ENCODE measurements at regions not wholly inside any gene's neighbourhood (a gene's known extent, or its start where the extent isn't known, plus 50 kb on each side); places are given as distances from the start of the nearest gene placed in this dataset.

DNA sequence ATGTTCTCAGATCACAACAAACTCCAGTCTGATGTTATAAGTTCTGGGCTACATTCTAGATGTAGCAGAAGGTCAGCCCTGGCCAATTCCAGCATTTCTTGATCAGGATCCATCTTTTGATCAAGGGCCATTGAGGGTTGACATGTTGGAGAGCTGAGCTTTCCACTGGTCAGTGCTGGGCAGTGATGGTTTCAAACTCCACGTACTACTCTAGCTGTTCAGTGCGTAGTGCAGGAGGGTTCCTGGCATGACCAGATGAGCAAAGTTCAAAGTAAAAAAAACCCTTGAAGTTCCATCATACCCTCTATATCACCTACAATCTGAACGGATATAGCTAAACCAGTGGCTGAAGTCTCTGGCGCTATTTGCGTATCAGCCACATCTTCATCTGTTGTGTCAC, 210.4 kb upstream of the OSR1 start:
- H3K4me1 Mint-ChIP-seq, result no peaks in the 10 kb centered on the region
- DNase-seq (no peak), ATAC-seq (ENCODE audit: low read depth) (no peak)
- peaks cover 3% of the 10 kb centered on the region for H3K27me3 Mint-ChIP-seq
- POLR2A ChIA-PET, result no interaction called here
- H3K36me3 Mint-ChIP-seq, result no peaks in the 10 kb centered on the region
- H3K4me3 Mint-ChIP-seq, result no peak overlapping the region
- no peak overlapping the region for H3K27ac Mint-ChIP-seq
- H3K9me3 Mint-ChIP-seq, result no peaks in the 10 kb centered on the region

DNA sequence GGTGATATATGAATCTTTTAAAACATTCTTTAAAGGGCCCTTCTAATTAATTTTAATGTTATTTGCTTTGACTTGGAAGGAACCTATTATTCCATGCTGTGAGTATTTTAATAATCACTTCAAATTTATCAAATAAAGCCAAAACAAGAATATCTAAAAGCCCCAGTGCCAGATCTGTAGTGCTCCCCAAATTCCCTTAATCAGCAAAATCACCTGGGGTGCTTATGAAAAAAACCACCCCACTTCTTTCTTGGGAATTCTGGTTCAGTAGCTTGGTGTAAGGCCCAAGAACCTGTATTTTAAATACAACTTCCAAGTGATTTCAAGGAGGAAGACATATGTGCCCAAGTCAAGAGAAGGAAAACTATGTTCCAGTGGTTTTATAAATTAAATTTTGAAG, 202.4 kb upstream of the OSR1 start:
- Mint-ChIP-seq H3K27ac (no peak overlapping the region), H3K9me3 (no peaks in the 10 kb centered on the region), H3K4me1 (peaks cover 4% of the 10 kb centered on the region), H3K4me3 (no peak overlapping the region), H3K27me3 (peaks cover 15% of the 10 kb centered on the region), H3K36me3 (no peaks in the 10 kb centered on the region)
- DNase-seq (no peak), ATAC-seq (ENCODE audit: low read depth) (no peak)
- POLR2A ChIA-PET, result no interaction called here

DNA sequence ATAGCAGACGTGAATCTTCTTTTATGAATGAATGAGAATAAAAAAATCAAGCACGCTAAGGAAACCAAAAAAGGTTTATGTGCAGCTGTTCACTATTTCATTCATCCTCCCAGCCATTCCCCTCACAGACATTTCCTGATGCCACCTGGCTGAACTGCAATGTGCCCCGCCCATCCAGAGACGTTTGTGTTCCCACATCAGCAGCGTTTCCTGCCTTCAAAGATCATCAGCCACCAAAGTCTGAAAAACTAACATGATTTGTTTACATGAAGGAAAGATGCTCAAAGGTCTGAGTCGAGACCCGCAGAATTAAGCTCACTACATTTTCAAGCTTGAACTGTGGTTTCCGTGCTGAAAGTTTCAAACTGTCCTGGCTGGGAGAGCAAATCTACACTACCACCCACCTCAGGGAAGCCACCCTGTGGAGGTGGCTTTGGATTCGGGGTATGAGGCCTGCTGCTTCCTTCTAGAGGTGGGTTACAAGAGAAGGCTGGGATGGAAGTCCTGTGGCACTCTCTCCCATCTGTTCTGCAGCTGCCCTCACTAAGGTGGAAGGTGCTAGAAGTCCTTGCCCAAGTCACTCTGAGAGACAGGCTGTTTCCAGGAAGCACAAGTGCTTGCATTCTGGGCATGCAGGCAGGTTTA, 201.3 kb upstream of the OSR1 start:
- Mint-ChIP-seq H3K4me1 (peaks cover 4% of the 10 kb centered on the region), H3K36me3 (no peaks in the 10 kb centered on the region), H3K27me3 (peaks cover 15% of the 10 kb centered on the region), H3K4me3 (no peak overlapping the region), H3K9me3 (no peaks in the 10 kb centered on the region), H3K27ac (no peak overlapping the region)
- peak; percentile 39 for ATAC-seq (ENCODE audit: low read depth)
- POLR2A ChIA-PET, result no interaction called here
- DNase-seq, result no peak

DNA sequence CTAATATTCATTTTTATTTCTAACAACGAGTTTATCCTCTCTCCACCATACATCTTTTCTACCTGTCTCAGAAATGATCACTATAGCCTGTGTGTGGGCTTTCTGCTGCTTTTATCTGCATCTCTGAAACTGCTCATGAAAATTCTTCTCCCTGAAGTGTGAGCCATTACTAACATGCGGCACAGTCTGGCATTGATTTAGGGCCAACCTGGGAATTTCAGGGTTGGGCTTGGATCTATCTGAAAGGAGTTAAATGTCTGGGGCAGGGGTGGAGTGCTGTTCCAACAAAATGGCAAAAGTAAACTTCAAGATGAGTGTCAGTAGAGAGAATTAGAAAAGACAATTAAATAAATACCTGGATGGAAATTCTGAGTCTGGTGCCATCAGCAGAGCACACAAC, 198.2 kb upstream of the OSR1 start:
- Mint-ChIP-seq H3K36me3 (no peaks in the 10 kb centered on the region), H3K9me3 (no peaks in the 10 kb centered on the region), H3K27me3 (peaks cover 20% of the 10 kb centered on the region), H3K4me3 (no peak overlapping the region), H3K4me1 (peaks cover 4% of the 10 kb centered on the region), H3K27ac (no peak overlapping the region)
- no peak for ATAC-seq (ENCODE audit: low read depth)
- POLR2A ChIA-PET, result no interaction called here
- no peak for DNase-seq

DNA sequence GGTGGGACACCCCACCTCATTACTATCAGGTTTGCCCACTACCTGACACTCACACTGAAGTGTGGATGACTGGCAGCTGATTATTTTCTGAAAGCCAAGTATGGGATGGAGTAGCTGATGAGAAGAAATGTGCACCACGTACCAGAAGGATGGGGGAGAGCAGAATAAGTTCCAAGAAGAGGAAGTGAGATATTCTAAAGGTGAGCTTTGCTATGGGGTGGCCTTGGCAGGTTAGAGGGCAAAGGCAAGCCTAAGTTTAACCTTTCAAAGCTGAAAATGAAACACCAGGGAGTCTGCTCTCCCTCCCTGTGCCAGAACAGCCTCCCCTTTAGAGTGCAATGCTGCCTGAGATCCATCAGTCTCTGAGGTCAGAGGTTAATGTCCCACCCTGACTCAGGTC, 196.1 kb upstream of the OSR1 start:
- H3K4me1 Mint-ChIP-seq, result no peaks in the 10 kb centered on the region
- no peak overlapping the region for H3K27ac Mint-ChIP-seq
- POLR2A ChIA-PET, result no interaction called here
- H3K9me3 Mint-ChIP-seq, result no peaks in the 10 kb centered on the region
- DNase-seq (no peak), ATAC-seq (ENCODE audit: low read depth) (no peak)
- H3K4me3 Mint-ChIP-seq, result no peak overlapping the region
- H3K36me3 Mint-ChIP-seq, result no peaks in the 10 kb centered on the region
- H3K27me3 Mint-ChIP-seq, result peaks cover 13% of the 10 kb centered on the region

DNA sequence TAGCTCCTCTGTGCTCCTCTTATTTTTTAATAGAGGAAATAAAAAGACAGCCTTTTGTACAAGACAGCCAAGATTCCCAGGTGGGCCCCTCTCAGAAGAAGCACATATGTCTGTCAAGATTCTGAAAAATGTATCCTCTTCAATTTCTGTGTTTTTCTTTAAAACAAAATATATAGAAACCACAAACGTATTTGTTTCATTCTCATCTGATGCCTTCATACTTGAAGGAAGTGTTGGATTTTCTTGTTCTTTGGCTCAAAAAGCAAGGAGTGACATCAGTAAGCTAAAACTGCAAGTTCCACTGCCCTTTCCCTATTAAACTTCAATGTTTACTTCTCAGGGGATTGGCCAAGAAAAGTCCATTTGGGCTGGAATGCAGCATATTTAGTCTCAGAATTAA, 193.8 kb upstream of the OSR1 start:
- Mint-ChIP-seq H3K4me3 (no peak overlapping the region), H3K9me3 (no peaks in the 10 kb centered on the region), H3K27me3 (peaks cover 14% of the 10 kb centered on the region), H3K4me1 (no peaks in the 10 kb centered on the region), H3K27ac (no peak overlapping the region), H3K36me3 (no peaks in the 10 kb centered on the region)
- ATAC-seq (ENCODE audit: low read depth), result no peak
- no peak for DNase-seq
- POLR2A ChIA-PET, result no interaction called here

DNA sequence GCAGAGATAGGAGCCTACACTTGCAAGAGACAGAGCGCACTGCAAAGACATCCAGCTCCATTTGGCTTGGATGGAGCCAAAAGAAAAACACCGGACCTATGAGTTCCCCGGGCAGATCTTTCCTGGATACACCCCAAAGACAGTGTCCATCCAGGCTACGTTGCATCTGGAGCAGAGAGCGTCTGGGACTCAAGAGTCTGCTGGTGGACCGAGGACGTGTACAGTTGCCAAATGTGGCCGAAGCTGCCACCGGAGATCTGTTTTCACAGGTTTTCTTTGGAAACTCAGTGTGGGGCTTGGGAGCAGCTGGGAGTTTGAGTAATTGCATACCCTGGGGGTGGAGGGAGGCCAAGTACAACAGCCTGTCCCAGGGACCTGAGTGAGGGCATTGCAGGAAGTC, 192.3 kb upstream of the OSR1 start:
- Mint-ChIP-seq H3K4me1 (no peaks in the 10 kb centered on the region), H3K9me3 (no peaks in the 10 kb centered on the region), H3K27ac (no peak overlapping the region), H3K4me3 (no peak overlapping the region), H3K36me3 (no peaks in the 10 kb centered on the region), H3K27me3 (peaks cover 12% of the 10 kb centered on the region)
- no peak for ATAC-seq (ENCODE audit: low read depth)
- POLR2A ChIA-PET, result no interaction called here
- no peak for DNase-seq

DNA sequence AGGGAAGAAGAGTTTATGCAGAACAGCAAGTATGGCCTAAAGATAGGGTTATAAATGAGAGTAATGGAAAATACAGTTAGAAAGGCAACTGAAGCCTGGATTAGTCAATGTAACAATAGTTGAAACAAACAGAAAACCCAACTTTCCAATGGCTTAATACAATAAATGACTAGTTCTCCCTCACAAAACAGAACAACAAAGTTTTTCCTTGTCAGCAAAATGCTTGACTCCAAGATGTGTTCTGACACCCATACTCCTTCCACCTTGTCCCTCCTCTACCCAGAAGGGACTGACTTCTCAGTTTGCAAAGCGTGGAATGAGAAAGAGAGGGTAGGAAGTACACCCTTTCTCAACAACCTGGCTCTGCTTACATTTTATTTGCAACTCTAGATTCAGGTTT, 191.4 kb upstream of the OSR1 start:
- H3K36me3 Mint-ChIP-seq, result no peaks in the 10 kb centered on the region
- no peak overlapping the region for H3K27ac Mint-ChIP-seq
- ATAC-seq (ENCODE audit: low read depth) (no peak), DNase-seq (no peak)
- no peaks in the 10 kb centered on the region for H3K9me3 Mint-ChIP-seq
- POLR2A ChIA-PET, result no interaction called here
- no peak overlapping the region for H3K4me3 Mint-ChIP-seq
- no peaks in the 10 kb centered on the region for H3K4me1 Mint-ChIP-seq
- peaks cover 12% of the 10 kb centered on the region for H3K27me3 Mint-ChIP-seq

DNA sequence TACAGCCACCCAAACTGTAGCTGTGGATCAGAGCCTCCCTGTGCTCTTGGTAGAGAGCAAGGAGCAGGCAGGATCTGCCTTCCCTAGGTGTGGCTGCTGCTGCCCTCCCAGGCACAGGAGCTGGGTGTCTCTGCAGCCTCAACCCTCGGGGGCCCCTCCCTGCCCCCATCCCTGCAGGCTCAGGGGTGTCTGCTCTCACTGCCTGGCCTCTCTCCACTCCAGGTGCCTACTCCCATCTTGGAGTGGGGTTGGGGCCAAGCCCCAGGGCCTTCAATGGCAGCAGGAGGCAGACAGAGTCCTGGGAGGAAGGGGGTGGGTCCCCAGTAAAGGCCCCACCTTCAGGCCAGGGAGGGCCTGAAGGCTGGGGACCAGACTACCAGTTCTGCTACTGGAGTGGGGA, 189.7 kb upstream of the OSR1 start:
- H3K36me3 Mint-ChIP-seq, result no peaks in the 10 kb centered on the region
- DNase-seq (no peak), ATAC-seq (ENCODE audit: low read depth) (no peak)
- POLR2A ChIA-PET, result no interaction called here
- no peak overlapping the region for H3K4me3 Mint-ChIP-seq
- no peak overlapping the region for H3K27ac Mint-ChIP-seq
- no peaks in the 10 kb centered on the region for H3K4me1 Mint-ChIP-seq
- H3K27me3 Mint-ChIP-seq, result peaks cover 8% of the 10 kb centered on the region
- H3K9me3 Mint-ChIP-seq, result no peaks in the 10 kb centered on the region

DNA sequence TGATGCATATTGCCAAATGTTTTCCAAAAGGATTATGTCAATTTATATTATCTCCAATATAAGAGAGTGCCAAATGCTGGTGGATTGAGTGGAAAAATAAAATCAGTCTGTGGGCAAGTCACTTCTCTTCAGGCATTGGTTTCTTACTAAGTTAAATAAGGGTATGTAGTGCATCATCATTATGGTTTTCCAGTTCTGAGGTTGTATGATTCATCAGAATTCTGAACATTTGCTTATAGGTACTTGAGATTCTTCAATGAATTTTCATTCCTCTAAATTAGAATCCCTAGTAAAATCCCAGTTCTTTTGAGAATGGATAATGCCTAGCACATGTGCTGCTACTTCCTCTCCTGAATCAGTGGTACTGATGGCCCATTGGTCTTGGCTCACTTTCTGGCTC, 188.9 kb upstream of the OSR1 start:
- Mint-ChIP-seq H3K36me3 (no peaks in the 10 kb centered on the region), H3K4me1 (no peaks in the 10 kb centered on the region), H3K9me3 (no peaks in the 10 kb centered on the region), H3K27ac (no peak overlapping the region), H3K27me3 (peaks cover 8% of the 10 kb centered on the region), H3K4me3 (no peak overlapping the region)
- DNase-seq, result no peak
- no peak for ATAC-seq (ENCODE audit: low read depth)
- POLR2A ChIA-PET, result no interaction called here

DNA sequence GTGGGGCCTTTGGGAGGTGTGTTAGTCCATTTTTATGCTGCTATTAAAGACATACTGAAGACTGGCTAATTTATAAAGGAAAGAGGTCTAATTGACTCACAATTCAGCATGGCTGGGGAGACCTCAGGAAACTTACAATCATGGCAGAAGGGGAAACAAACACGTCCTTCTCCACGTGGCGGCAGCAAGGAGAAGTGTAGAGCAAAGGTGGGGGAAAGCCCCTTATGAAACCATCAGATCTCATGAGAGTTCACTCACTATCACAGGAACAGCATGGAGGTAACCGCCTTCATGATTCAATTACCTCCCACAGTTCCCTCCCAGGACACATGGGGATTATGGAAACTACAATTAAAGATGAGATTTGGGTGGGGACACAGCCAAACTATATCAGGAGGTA, 187.1 kb upstream of the OSR1 start:
- H3K4me3 Mint-ChIP-seq, result no peak overlapping the region
- H3K9me3 Mint-ChIP-seq, result no peaks in the 10 kb centered on the region
- no peaks in the 10 kb centered on the region for H3K4me1 Mint-ChIP-seq
- no peaks in the 10 kb centered on the region for H3K36me3 Mint-ChIP-seq
- POLR2A ChIA-PET, result no interaction called here
- no peak overlapping the region for H3K27ac Mint-ChIP-seq
- DNase-seq (no peak), ATAC-seq (ENCODE audit: low read depth) (no peak)
- H3K27me3 Mint-ChIP-seq, result peaks cover 4% of the 10 kb centered on the region

DNA sequence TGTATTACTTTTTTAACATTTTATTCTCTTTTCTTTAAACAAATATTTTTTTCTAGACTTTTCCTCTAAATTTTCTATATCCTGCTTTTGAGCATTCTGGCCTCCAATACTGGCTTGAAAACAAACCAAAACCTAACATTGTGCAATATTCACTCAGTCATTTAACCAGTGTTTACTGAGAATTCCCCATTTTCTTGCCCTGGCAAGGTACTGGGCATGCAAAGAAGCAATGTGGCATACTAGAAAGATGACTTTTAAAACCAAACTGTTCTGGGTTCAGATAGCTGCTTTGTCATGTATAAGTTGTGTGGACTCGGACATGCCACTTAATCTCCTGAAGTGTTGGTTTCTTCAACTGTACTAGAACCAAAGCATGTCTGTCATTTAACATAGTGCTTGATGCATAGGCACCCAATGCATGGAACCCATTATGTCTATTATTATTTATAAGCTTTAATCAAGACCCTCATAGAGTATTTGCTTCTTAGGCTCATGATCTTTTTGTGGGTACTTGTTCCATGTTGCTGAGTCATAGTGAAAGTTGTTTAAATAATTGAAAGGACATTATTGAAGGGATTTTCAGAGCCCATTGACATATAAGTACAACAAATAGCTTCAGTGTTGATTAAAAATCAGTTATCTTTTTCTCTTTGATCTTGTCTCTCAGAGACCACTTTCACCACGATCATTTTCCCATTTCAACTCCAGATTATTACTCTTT, 185.4 kb upstream of the OSR1 start:
- H3K4me1 Mint-ChIP-seq, result no peaks in the 10 kb centered on the region
- no peaks in the 10 kb centered on the region for H3K36me3 Mint-ChIP-seq
- ATAC-seq (ENCODE audit: low read depth) (no peak), DNase-seq (no peak)
- H3K27ac Mint-ChIP-seq, result no peak overlapping the region
- H3K27me3 Mint-ChIP-seq, result peaks cover under 1% of the 10 kb centered on the region
- H3K9me3 Mint-ChIP-seq, result no peaks in the 10 kb centered on the region
- H3K4me3 Mint-ChIP-seq, result no peak overlapping the region
- POLR2A ChIA-PET, result no interaction called here

DNA sequence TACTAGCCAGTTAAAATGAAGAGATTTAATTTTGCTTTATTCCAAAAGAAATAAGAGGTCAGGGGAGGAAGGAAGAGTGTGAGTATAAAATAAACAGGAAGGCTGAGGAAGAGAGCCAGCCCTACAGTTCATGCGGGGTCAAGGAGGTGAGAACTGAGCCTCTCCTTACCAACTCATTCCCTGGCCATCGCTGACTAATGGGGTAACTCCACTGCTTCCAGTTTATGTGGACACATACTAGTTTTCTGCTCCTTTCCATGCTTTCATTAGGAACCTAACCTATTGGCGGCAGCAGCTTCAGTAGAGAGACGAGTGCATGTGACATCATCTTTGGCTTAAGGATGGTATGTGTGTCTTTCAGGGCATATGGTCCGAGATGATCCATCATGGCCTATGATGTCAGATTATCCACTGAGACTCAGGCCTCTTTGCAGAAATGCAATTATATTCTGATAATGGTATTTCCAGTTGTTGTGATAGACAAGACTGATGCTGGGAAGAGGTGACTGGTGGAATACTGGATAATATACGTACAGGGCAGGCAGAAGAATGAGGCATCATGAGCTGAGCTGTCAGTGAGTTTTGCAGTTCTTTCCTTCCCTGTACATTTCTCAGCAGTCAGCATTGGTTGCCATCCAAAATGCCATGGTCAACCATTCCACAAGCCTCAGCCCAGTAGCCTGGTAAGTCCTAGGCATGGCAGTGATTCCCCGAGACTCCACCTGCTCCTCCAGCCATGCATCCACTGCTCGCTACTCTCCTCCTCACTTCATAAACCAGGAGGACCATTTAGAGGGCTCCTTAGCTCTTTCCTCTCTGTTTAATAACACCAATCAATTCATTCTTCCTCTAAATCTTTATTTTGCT, 184.6 kb upstream of the OSR1 start:
- Mint-ChIP-seq H3K9me3 (no peaks in the 10 kb centered on the region), H3K4me3 (no peak overlapping the region), H3K27me3 (no peaks in the 10 kb centered on the region), H3K36me3 (no peaks in the 10 kb centered on the region), H3K27ac (no peak overlapping the region), H3K4me1 (no peaks in the 10 kb centered on the region)
- POLR2A ChIA-PET, result no interaction called here
- DNase-seq (no peak), ATAC-seq (ENCODE audit: low read depth) (no peak)

DNA sequence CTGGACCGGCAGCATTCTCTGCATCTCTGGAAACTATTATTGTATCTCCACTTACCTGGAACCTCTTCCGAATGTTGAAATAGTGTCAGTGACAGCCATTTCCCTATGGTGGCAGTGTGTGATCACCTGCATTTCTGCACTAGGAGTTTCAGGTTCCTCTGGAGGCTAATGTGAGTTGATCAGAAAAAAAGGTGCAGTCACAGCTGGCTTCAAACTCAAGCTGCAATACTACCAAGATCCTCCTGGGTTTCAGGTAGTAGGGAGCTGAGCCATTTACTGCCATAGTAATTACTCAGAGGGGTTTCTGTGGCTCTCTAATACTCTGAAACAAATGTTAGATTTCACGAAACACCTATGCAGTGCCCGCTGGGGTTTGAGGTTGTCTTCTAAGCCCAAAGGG, 183.5 kb upstream of the OSR1 start:
- no peaks in the 10 kb centered on the region for H3K36me3 Mint-ChIP-seq

More for the DNA sequence above, 183.5 kb upstream of the OSR1 start:
- no peak overlapping the region for H3K4me3 Mint-ChIP-seq
- H3K9me3 Mint-ChIP-seq, result no peaks in the 10 kb centered on the region
- no peaks in the 10 kb centered on the region for H3K4me1 Mint-ChIP-seq
- no peak for DNase-seq
- POLR2A ChIA-PET, result interaction anchor here (0.7 kb wide), 1 partner anchor 29 kb away, joined by 3 read pairs; no protein-coding TSS in a partner anchor
- ATAC-seq (ENCODE audit: low read depth), result no peak
- no peak overlapping the region for H3K27ac Mint-ChIP-seq
- no peaks in the 10 kb centered on the region for H3K27me3 Mint-ChIP-seq
